Tibial nerve (tissue), 4 donors: ENCODE measurements at regions not wholly inside any gene's neighbourhood (a gene's known extent, or its start where the extent isn't known, plus 50 kb on each side); places are given as distances from the start of the nearest gene placed in this dataset.

Experiments
- EP300 ChIP-seq, 2 donors: sonication (generic); formaldehyde crosslinking; IDR thresholded peaks; one replicate each; pipeline ENCODE4 v1.6.1; 2017; ENCODE audit warnings: antibody characterized with exemption in 2 of 2, mild to moderate bottlenecking in 1 of 2
- POLR2A ChIP-seq, 2 donors: fragments of 450-650 bp; IDR thresholded peaks; one replicate each; pipeline ENCODE4 v1.6.1; 2017; ENCODE audit warnings: antibody characterized with exemption in 2 of 2, mild to moderate bottlenecking in 2 of 2, moderate library complexity in 2 of 2
- TF ChIP-seq, protein P1 (sequence below), 5 experiments: fragments of 200-600 bp in 3 of 5; fragments of 450-650 bp in 2 of 5; sonication (generic) in 3 of 5; IDR thresholded peaks; one replicate each; pipeline ENCODE4 v1.5.1; 2016 to 2019; ENCODE audit warnings: antibody characterized with exemption in 5 of 5, mild to moderate bottlenecking in 3 of 5, moderate library complexity in 2 of 5

DNA sequence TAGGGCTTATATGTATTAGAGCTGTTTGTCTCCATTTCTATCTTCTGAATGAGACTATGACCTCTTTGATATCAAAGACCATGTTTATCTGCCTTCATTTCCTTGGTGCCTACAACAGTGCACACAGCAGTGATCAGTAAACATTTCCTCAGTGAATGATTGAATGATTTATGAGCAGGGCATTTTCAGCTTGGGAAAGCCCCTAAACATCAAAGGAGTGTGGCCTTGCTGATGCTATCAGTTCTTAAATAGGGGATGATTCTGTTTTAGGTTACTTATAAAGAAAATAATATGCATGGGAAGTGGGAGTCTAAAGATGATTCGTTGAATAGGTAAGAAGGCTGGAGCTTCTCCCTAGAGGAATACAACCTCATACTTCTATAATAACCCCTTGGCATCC is 425.3 kb downstream of the ZNF521 start:
- TF ChIP-seq, protein P1, sequence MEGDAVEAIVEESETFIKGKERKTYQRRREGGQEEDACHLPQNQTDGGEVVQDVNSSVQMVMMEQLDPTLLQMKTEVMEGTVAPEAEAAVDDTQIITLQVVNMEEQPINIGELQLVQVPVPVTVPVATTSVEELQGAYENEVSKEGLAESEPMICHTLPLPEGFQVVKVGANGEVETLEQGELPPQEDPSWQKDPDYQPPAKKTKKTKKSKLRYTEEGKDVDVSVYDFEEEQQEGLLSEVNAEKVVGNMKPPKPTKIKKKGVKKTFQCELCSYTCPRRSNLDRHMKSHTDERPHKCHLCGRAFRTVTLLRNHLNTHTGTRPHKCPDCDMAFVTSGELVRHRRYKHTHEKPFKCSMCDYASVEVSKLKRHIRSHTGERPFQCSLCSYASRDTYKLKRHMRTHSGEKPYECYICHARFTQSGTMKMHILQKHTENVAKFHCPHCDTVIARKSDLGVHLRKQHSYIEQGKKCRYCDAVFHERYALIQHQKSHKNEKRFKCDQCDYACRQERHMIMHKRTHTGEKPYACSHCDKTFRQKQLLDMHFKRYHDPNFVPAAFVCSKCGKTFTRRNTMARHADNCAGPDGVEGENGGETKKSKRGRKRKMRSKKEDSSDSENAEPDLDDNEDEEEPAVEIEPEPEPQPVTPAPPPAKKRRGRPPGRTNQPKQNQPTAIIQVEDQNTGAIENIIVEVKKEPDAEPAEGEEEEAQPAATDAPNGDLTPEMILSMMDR (IDR thresholded peaks at IDR 0.05): no peak
- TF ChIP-seq POLR2A (IDR thresholded peaks at IDR 0.05): no peak
- no peak for TF ChIP-seq EP300 (IDR thresholded peaks at IDR 0.05)
